Breast epithelium (tissue), 4 donors: ENCODE measurements at regions not wholly inside any gene's neighbourhood (a gene's known extent, or its start where the extent isn't known, plus 50 kb on each side); places are given as distances from the start of the nearest gene placed in this dataset.
A peak's percentile ranks its signal among the peaks of the same experiment; 100 is the strongest.

Experiments
- DNase-seq, 2 donors: peaks; one replicate each; pipeline ENCODE4 v3.0.0-alpha.2; 2019; ENCODE audit warnings: low spot score in 2 of 2
- H3K27ac ChIP-seq, 2 donors: fragments of 200-600 bp; sonication (generic) in 1 of 2; one replicate each; pipeline ENCODE4 v1.5.1; 2016 to 2019; ENCODE audit warnings: mild to moderate bottlenecking in 1 of 2
- H3K27me3 ChIP-seq, 2 donors: fragments of 200-600 bp; sonication (generic) in 1 of 2; one replicate each; pipeline versions ENCODE4 v1.5.1 to v1.6.0; 2017 to 2019; ENCODE audit warnings: control low read depth in 1 of 2, mild to moderate bottlenecking in 1 of 2
- H3K36me3 ChIP-seq: fragments of 200-600 bp; one replicate; pipeline ENCODE4 v1.5.1; 2019
- H3K4me1 ChIP-seq, 2 donors: fragments of 200-600 bp; sonication (generic); one replicate each; pipeline ENCODE4 v1.5.1; 2016 to 2019; ENCODE audit warnings: control low read depth in 1 of 2
- H3K4me3 ChIP-seq, 3 donors: fragments of 200-600 bp; sonication (generic); 1 replicate in 2 of 3; 2 replicates in 1 of 3; pipeline ENCODE4 v1.5.1; 2016 to 2019; ENCODE audit warnings: mild to moderate bottlenecking in 3 of 3, moderate library complexity in 2 of 3
- H3K9me3 ChIP-seq, 2 donors: fragments of 200-600 bp; sonication (generic) in 1 of 2; one replicate each; pipeline ENCODE4 v1.5.1; 2016 to 2019; ENCODE audit warnings: control low read depth in 1 of 2
- CTCF ChIP-seq, 3 donors: fragments of 450-650 bp; IDR thresholded peaks; one replicate each; pipeline ENCODE4 v1.5.1; 2016 to 2017; ENCODE audit warnings: antibody characterized with exemption in 3 of 3, mild to moderate bottlenecking in 3 of 3, moderate library complexity in 3 of 3
- POLR2A ChIP-seq: fragments of 450-650 bp; IDR thresholded peaks from one replicate; pipeline ENCODE4 v1.6.1; 2016; ENCODE audit warnings: antibody characterized with exemption, mild to moderate bottlenecking, moderate library complexity
- POLR2AphosphoS5 ChIP-seq, 3 donors: sonication (generic); formaldehyde crosslinking; IDR thresholded peaks; one replicate each; pipeline ENCODE4 v1.6.1; 2017; ENCODE audit warnings: antibody characterized with exemption in 3 of 3
- intact Hi-C: fragments of 100-400 bp; cut with DNase I; formaldehyde crosslinking; loops from one replicate; pipeline ENCODE4 v1.15.1; 2023; ENCODE audit warnings: low total_unique reads

GRCh38 chr14:62133776-62134550, 371.7 kb downstream of the SNAPC1 start:
- intact Hi-C loops, result no loop called here
- no peaks in the 10 kb centered on the region for H3K9me3 ChIP-seq
- no peak overlapping the region for H3K4me3 ChIP-seq
- no peak for DNase-seq
- H3K36me3 ChIP-seq, result no peaks in the 10 kb centered on the region
- H3K4me1 ChIP-seq, result no peaks in the 10 kb centered on the region
- no peak for TF ChIP-seq POLR2A
- TF ChIP-seq POLR2AphosphoS5 (IDR thresholded peaks at IDR 0.05), result no peak
- TF ChIP-seq CTCF (IDR thresholded peaks at IDR 0.05), result no peak
- no peak overlapping the region for H3K27ac ChIP-seq
- H3K27me3 ChIP-seq, result no peaks in the 10 kb centered on the region

DNA sequence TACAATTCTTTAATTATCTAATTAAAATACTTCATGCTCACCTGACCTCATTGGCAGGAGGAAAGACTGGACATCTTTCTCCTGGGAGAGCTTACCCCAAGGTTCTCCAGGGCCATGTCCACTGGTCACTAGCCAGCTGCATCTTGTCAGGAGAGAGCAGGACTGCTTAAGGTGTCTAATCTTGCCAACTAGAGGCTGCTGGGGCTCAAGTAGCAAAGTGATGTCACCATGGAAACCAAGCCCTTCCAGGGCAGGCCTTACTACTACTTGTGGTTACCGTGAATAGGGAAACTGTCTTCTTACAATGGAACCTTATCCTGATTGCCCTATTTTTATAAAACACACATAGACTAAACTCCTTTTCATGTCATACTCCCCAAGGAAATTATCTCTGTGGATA, 376.4 kb downstream of the SNAPC1 start:
- no peaks in the 10 kb centered on the region for H3K36me3 ChIP-seq
- no peaks in the 10 kb centered on the region for H3K4me1 ChIP-seq
- H3K27ac ChIP-seq, result no peak overlapping the region
- H3K9me3 ChIP-seq, result no peaks in the 10 kb centered on the region
- no peak for DNase-seq
- H3K4me3 ChIP-seq, result no peak overlapping the region
- intact Hi-C loops, result no loop called here
- TF ChIP-seq POLR2A (no peak), POLR2AphosphoS5 (IDR thresholded peaks at IDR 0.05) (no peak), CTCF (IDR thresholded peaks at IDR 0.05) (no peak)
- no peaks in the 10 kb centered on the region for H3K27me3 ChIP-seq

DNA sequence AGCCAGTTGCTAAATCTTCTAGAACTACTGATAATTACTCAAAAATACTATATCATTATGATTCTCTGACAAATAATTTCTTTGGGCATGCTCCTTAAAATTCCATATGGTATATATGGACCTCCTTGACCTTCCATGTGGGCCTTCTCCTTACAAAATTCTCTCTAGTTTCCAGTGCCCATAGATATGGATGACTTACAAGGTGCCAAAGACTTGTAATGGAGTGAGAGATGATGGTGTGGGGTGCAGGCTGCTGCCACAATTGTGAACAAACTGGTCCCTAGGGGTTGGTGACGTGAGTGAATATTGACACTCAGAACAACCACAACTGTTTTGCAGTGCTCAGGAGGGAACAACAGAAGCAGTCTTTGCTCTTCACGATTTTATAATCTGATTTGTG, 378.9 kb downstream of the SNAPC1 start:
- intact Hi-C loops, result no loop called here
- DNase-seq, result no peak
- Histone ChIP-seq H3K9me3 (no peaks in the 10 kb centered on the region), H3K27me3 (no peaks in the 10 kb centered on the region), H3K4me3 (no peak overlapping the region), H3K27ac (no peak overlapping the region), H3K36me3 (no peaks in the 10 kb centered on the region), H3K4me1 (no peaks in the 10 kb centered on the region)
- TF ChIP-seq POLR2A (no peak), CTCF (IDR thresholded peaks at IDR 0.05) (no peak), POLR2AphosphoS5 (IDR thresholded peaks at IDR 0.05) (no peak)

- no peak for DNase-seq
- Histone ChIP-seq H3K36me3 (no peaks in the 10 kb centered on the region), H3K4me3 (no peak overlapping the region), H3K4me1 (no peaks in the 10 kb centered on the region), H3K27ac (peak overlapping the region in 1 of 2 donors; percentile 27), H3K9me3 (peaks cover 0 to 12% of the 10 kb centered on the region in 2 donors), H3K27me3 (no peaks in the 10 kb centered on the region)
- TF ChIP-seq CTCF (IDR thresholded peaks at IDR 0.05) (no peak), POLR2AphosphoS5 (IDR thresholded peaks at IDR 0.05) (peak in 1 of 3 donors; percentile 68)
- intact Hi-C loops, result no loop called here
These were observed 381.0 kb downstream of the SNAPC1 start for GRCh38 chr14:62143245-62143644.

DNA sequence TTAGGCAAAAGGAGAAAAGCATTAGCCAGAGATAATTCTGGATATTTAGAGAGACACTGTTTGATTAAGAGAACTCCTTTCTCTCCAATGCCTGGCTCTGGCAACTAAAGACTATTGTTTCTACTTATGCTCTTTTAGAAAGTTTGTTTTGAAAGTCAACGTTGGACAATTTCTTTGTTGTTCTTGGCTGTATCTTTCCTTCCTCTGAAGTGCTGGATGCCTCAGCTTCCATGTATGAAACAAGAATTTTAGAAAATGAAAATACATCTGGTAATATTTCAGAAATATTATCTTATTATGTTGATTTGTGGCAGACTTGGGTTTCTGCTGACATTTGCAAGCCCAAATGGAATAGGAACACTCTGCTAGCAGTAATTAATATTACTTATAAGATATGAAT, 382.6 kb downstream of the SNAPC1 start:
- Histone ChIP-seq H3K36me3 (no peaks in the 10 kb centered on the region), H3K4me3 (no peak overlapping the region), H3K4me1 (no peaks in the 10 kb centered on the region), H3K27ac (no peak overlapping the region), H3K9me3 (peaks cover 0 to 12% of the 10 kb centered on the region in 2 donors), H3K27me3 (no peaks in the 10 kb centered on the region)
- DNase-seq, result no peak
- intact Hi-C loops, result no loop called here
- TF ChIP-seq POLR2A (no peak), CTCF (IDR thresholded peaks at IDR 0.05) (no peak), POLR2AphosphoS5 (IDR thresholded peaks at IDR 0.05) (no peak)
